Astrocyte of the cerebellum (primary cell): ENCODE measurements at regions not wholly inside any gene's neighbourhood (a gene's known extent, or its start where the extent isn't known, plus 50 kb on each side); places are given as distances from the start of the nearest gene placed in this dataset.
"Not testable (repeated sequence)": the region's sequence is repeated elsewhere in the genome, so short reads cannot be mapped to it uniquely, and the experiment has no call there.

Source experiments
- DNase-seq: peaks from one replicate; pipeline ENCODE4 v3.0.0-alpha.2; 2011; ENCODE audit warnings: low read depth
- H3K4me3 ChIP-seq: 2 replicates; pipeline ENCODE4 v1.5.1; 2011; ENCODE audit warnings: mild to moderate bottlenecking, low read depth, low read length, moderate library complexity
- CTCF ChIP-seq: IDR thresholded peaks from 2 replicates; pipeline ENCODE4 v1.5.1; 2012; ENCODE audit warnings: low read length, low read depth, moderate library complexity, mild to moderate bottlenecking; ENCODE audit errors: missing control alignments
- in situ Hi-C: cut with HindIII; loops from 2 replicates; pipeline ENCODE4 v1.10.0; 2017; ENCODE audit warnings: low sequenced_read_pairs

- no peak for TF ChIP-seq CTCF
- in situ Hi-C loops = no loop called here
- DNase-seq = no peak
- H3K4me3 ChIP-seq = no peak overlapping the region
These were observed 68.1 kb upstream of the TBXT start for GRCh38 chr6:166235666-166236292.

- DNase-seq, in situ Hi-C loops, H3K4me3 ChIP-seq: not testable (repeated sequence)
These were observed 63.5 kb upstream of the TBXT start for GRCh38 chr6:166231181-166231580.

- no peak for DNase-seq
- TF ChIP-seq CTCF = no peak
- H3K4me3 ChIP-seq = no peak overlapping the region
- in situ Hi-C loops = no loop called here
These were observed 61.3 kb upstream of the TBXT start for GRCh38 chr6:166228839-166229528.

GRCh38 chr6:166228425-166228824 is 60.8 kb upstream of the TBXT start:
- TF ChIP-seq CTCF = no peak
- in situ Hi-C loops = no loop called here
- no peak for DNase-seq
- no peak overlapping the region for H3K4me3 ChIP-seq

- H3K4me3 ChIP-seq = no peak overlapping the region
- in situ Hi-C loops = no loop called here
- DNase-seq = no peak
- TF ChIP-seq CTCF = no peak
These were observed 55.4 kb upstream of the TBXT start for GRCh38 chr6:166223079-166223478.

- no peak overlapping the region for H3K4me3 ChIP-seq
- in situ Hi-C loops = no loop called here
- no peak for DNase-seq
- TF ChIP-seq CTCF = no peak
These were observed 55.0 kb upstream of the TBXT start for GRCh38 chr6:166222631-166223030.

- no peak for DNase-seq
- H3K4me3 ChIP-seq = no peak overlapping the region
- no peak for TF ChIP-seq CTCF
- in situ Hi-C loops = no loop called here
These were observed 54.0 kb upstream of the TBXT start for GRCh38 chr6:166221636-166222035.
